T-helper 17 cell (primary cell): ENCODE measurements at regions not wholly inside any gene's neighbourhood (a gene's known extent, or its start where the extent isn't known, plus 50 kb on each side); places are given as distances from the start of the nearest gene placed in this dataset.
"Not testable (repeated sequence)": the region's sequence is repeated elsewhere in the genome, so short reads cannot be mapped to it uniquely, and the experiment has no call there.

Experiments
- ATAC-seq: fragments of 150-1000 bp; cut with Tn5 transposase; 2 replicates; pipeline ENCODE4 v1.10.0; 2021; ENCODE audit warnings: mild to moderate bottlenecking, moderate library complexity
- DNase-seq, 3 donors: peaks; one replicate each; pipeline versions ENCODE4 v3.0.0 to v3.0.0-alpha.2; 2020 to 2021
- H3K9me3 ChIP-seq: one replicate; pipeline ENCODE4 v1.7.0; 2013; ENCODE audit warnings: low read length, mild to moderate bottlenecking; ENCODE audit not compliant: control insufficient read depth, poor library complexity, severe bottlenecking
- H3K27ac Mint-ChIP-seq: one replicate; pipeline ENCODE4 v1.8.0; 2022; ENCODE audit warnings: mild to moderate bottlenecking, moderate library complexity, mixed read lengths
- H3K27me3 Mint-ChIP-seq: one replicate; pipeline ENCODE4 v1.8.0; 2022; ENCODE audit warnings: mixed read lengths
- H3K36me3 Mint-ChIP-seq: one replicate; pipeline ENCODE4 v1.8.0; 2022; ENCODE audit warnings: low read depth, mixed read lengths
- H3K4me1 Mint-ChIP-seq: one replicate; pipeline ENCODE4 v1.8.0; 2022; ENCODE audit warnings: mild to moderate bottlenecking, mixed read lengths
- H3K4me3 Mint-ChIP-seq: one replicate; pipeline ENCODE4 v1.8.0; 2022; ENCODE audit warnings: mild to moderate bottlenecking, moderate library complexity, mixed read lengths

DNA sequence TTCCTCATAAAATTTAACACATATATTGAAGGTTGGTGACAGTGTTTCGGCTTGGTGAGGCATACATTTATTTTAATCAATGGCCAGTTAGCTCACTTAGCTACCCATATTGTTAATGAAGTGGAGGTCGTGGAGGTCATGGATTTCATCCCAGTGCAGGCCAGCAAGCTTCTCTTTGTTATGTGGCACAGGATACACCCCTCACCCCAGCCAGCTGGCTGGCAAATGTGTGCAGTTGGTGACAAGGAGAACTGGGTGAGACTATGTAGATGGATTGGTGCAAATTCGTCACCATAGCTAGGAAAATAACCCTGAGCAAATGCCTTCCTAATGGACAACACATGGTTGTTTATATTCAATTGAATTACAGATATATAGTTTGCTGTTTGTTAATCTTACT is 50.5 kb upstream of the FOXP2 start:
- Mint-ChIP-seq H3K4me1 (no peaks in the 10 kb centered on the region), H3K36me3 (no peaks in the 10 kb centered on the region), H3K27ac (no peak overlapping the region), H3K27me3 (no peaks in the 10 kb centered on the region), H3K4me3 (no peak overlapping the region)
- DNase-seq = no peak
- H3K9me3 ChIP-seq = no peaks in the 10 kb centered on the region
- no peak for ATAC-seq

GRCh38 chr7:114363292-114363691 is 51.3 kb upstream of the FOXP2 start:
- Mint-ChIP-seq H3K27ac (no peak overlapping the region), H3K4me1 (no peaks in the 10 kb centered on the region), H3K27me3 (no peaks in the 10 kb centered on the region), H3K4me3 (no peak overlapping the region), H3K36me3 (no peaks in the 10 kb centered on the region)
- no peak for ATAC-seq
- H3K9me3 ChIP-seq = no peaks in the 10 kb centered on the region
- DNase-seq = no peak

GRCh38 chr7:114358911-114359310 is 55.7 kb upstream of the FOXP2 start:
- Mint-ChIP-seq H3K27ac (no peak overlapping the region), H3K36me3 (no peaks in the 10 kb centered on the region), H3K27me3 (no peaks in the 10 kb centered on the region), H3K4me1 (no peaks in the 10 kb centered on the region), H3K4me3 (no peak overlapping the region)
- ATAC-seq (no peak), DNase-seq (no peak)
- H3K9me3 ChIP-seq = no peaks in the 10 kb centered on the region

- H3K36me3 Mint-ChIP-seq = no peaks in the 10 kb centered on the region
- DNase-seq = no peak
- no peaks in the 10 kb centered on the region for H3K9me3 ChIP-seq
- no peak for ATAC-seq
- H3K27me3 Mint-ChIP-seq = no peaks in the 10 kb centered on the region
- H3K4me3 Mint-ChIP-seq = no peak overlapping the region
- H3K27ac Mint-ChIP-seq = no peak overlapping the region
- no peaks in the 10 kb centered on the region for H3K4me1 Mint-ChIP-seq
Observed at GRCh38 chr7:114356133-114356532, 58.5 kb upstream of the FOXP2 start.

- H3K36me3 Mint-ChIP-seq = no peaks in the 10 kb centered on the region
- H3K4me1 Mint-ChIP-seq = no peaks in the 10 kb centered on the region
- H3K27ac Mint-ChIP-seq = no peak overlapping the region
- DNase-seq (no peak), ATAC-seq (no peak)
- no peaks in the 10 kb centered on the region for H3K27me3 Mint-ChIP-seq
- H3K9me3 ChIP-seq = no peaks in the 10 kb centered on the region
- no peak overlapping the region for H3K4me3 Mint-ChIP-seq
Observed at GRCh38 chr7:114354306-114354705, 60.3 kb upstream of the FOXP2 start.

DNA sequence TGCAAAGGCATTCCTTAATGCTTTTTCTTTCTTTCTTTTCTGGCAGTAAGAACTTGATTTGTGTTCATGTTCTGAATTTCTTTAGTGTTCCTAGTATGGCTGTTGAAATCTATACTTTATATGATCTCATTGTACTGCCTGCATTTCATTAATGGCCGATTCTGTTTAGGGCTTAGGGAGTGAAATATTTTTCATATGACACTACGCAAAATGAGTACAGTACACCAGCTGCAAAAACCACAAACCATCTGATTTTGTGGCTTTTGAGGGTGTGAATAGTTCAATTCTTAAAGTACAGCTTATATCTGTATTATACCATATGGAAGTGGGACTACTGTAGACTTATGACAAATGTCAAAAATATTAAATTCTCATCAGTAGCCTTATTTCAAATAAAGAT is 69.1 kb upstream of the FOXP2 start:
- no peak for DNase-seq
- no peak overlapping the region for H3K4me3 Mint-ChIP-seq
- H3K27ac Mint-ChIP-seq = no peak overlapping the region
- peaks cover 5% of the 10 kb centered on the region for H3K27me3 Mint-ChIP-seq
- ATAC-seq = no peak
- no peaks in the 10 kb centered on the region for H3K9me3 ChIP-seq
- no peaks in the 10 kb centered on the region for H3K4me1 Mint-ChIP-seq
- H3K36me3 Mint-ChIP-seq = no peaks in the 10 kb centered on the region

GRCh38 chr7:114343949-114344708 is 70.5 kb upstream of the FOXP2 start:
- H3K9me3 ChIP-seq = no peaks in the 10 kb centered on the region
- Mint-ChIP-seq H3K27ac (no peak overlapping the region), H3K36me3 (no peaks in the 10 kb centered on the region), H3K4me3 (no peak overlapping the region), H3K27me3 (peaks cover 5% of the 10 kb centered on the region), H3K4me1 (no peaks in the 10 kb centered on the region)
- DNase-seq (no peak), ATAC-seq (no peak)

DNA sequence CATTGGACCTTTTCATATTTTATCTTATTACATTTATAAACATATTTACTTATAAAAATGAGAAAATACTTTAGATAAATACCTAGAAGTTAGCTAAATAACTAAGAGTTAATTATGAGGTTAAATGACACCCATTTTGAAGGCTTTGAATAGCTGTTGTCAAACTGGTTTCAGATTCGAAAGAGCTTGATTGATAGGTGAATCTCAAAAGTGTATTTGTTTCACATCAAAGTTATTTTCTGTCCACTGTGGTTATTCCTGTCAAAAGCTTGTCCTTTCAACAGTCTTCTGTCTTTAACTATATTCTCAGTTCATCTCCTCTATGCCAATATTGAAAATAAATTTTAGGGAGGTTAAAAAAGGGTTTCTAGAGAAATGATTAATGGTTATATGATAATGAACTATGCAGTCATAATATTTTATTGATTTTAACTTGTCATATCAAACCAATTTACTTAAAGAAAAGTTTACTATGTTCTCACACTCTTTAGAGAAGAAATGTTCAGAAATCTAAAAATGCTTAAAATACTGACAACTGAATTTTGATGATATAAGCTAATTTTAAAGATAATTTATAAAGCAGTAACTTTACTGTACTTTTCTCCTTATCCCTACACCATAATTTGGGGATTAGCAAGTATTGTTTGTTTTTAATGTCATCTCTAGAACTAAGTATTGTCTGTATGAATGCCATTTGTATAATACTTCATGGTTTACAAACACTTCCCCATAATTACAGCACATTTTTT is 72.0 kb upstream of the FOXP2 start:
- no peak overlapping the region for H3K4me3 Mint-ChIP-seq
- H3K4me1 Mint-ChIP-seq = no peaks in the 10 kb centered on the region
- no peak overlapping the region for H3K27ac Mint-ChIP-seq
- no peak for DNase-seq
- no peaks in the 10 kb centered on the region for H3K36me3 Mint-ChIP-seq
- peaks cover 5% of the 10 kb centered on the region for H3K27me3 Mint-ChIP-seq
- no peak for ATAC-seq
- no peaks in the 10 kb centered on the region for H3K9me3 ChIP-seq

DNA sequence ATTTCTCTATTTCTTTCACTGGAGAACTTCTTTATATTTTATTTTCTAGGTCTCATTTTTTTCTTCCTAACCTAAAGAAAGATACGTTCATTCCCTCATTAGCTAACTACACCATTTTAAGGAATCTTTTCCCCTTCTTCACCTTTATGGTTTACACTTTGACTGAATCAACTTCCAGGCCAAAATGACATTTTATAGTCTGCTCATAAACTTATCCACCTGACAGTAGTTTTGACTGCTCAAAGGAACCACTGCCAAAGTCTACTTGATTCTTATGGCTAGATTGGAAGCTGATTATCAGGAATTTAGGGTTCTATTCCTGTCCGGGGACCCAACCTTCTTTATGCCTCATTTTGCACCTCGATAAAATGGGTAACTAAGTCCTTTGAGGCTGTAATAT is 73.0 kb upstream of the FOXP2 start:
- no peaks in the 10 kb centered on the region for H3K36me3 Mint-ChIP-seq
- no peaks in the 10 kb centered on the region for H3K4me1 Mint-ChIP-seq
- H3K9me3 ChIP-seq = no peaks in the 10 kb centered on the region
- no peak overlapping the region for H3K4me3 Mint-ChIP-seq
- H3K27ac Mint-ChIP-seq = no peak overlapping the region
- peaks cover 4% of the 10 kb centered on the region for H3K27me3 Mint-ChIP-seq
- ATAC-seq (no peak), DNase-seq (no peak)

GRCh38 chr7:114334989-114335388 is 79.6 kb upstream of the FOXP2 start:
- DNase-seq (no peak), ATAC-seq (no peak)
- Mint-ChIP-seq H3K4me3 (no peak overlapping the region), H3K27me3 (peaks cover 13% of the 10 kb centered on the region), H3K4me1 (no peaks in the 10 kb centered on the region), H3K27ac (no peak overlapping the region), H3K36me3 (no peaks in the 10 kb centered on the region)
- no peaks in the 10 kb centered on the region for H3K9me3 ChIP-seq

- not testable (repeated sequence) for H3K27ac Mint-ChIP-seq, H3K4me1 Mint-ChIP-seq, H3K9me3 ChIP-seq, DNase-seq, ATAC-seq, H3K4me3 Mint-ChIP-seq, H3K36me3 Mint-ChIP-seq
- peaks cover 13% of the 10 kb centered on the region for H3K27me3 Mint-ChIP-seq
Observed at GRCh38 chr7:114329458-114329857, 85.2 kb upstream of the FOXP2 start.

GRCh38 chr7:114317450-114318098 is 97.0 kb upstream of the FOXP2 start:
- no peak for ATAC-seq
- Mint-ChIP-seq H3K36me3 (no peaks in the 10 kb centered on the region), H3K4me3 (no peak overlapping the region), H3K4me1 (no peaks in the 10 kb centered on the region), H3K27ac (peak overlapping the region; percentile 39), H3K27me3 (no peaks in the 10 kb centered on the region)
- H3K9me3 ChIP-seq = no peaks in the 10 kb centered on the region
- no peak for DNase-seq

DNA sequence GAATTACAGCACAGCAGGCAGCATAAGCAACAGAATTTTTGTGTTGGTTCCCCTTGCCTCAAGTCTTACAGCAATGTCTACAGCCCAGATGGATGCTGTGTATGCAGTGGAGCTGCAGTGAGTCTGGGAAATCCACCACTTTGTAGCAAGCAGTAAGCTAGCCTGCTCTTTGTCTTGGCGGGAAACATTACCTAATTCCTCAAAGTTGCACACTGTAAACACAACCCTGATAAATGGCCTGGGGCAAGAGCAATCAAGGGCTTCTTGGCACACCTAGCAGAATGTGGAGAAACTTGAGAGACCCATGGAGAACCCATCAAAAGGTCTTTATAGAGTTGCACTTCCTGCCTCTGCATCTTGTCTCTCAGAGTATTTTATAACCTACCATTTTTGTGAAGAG is 102.0 kb upstream of the FOXP2 start:
- H3K4me1 Mint-ChIP-seq = no peaks in the 10 kb centered on the region
- H3K27ac Mint-ChIP-seq = no peak overlapping the region
- ATAC-seq (no peak), DNase-seq (no peak)
- H3K4me3 Mint-ChIP-seq = no peak overlapping the region
- H3K27me3 Mint-ChIP-seq = peaks cover 4% of the 10 kb centered on the region
- no peaks in the 10 kb centered on the region for H3K9me3 ChIP-seq
- no peaks in the 10 kb centered on the region for H3K36me3 Mint-ChIP-seq
